Stimulated activated CD4-positive, alpha-beta T cell treated with anti-CD3 and anti-CD28 coated beads, Interleukin-12 subunit alpha, Interleukin-12 subunit beta, amount 100 ng/mL, for 48 hours (primary cell): ENCODE measurements at regions not wholly inside any gene's neighbourhood (a gene's known extent, or its start where the extent isn't known, plus 50 kb on each side); places are given as distances from the start of the nearest gene placed in this dataset.

Experiments used
- DNase-seq, 3 donors: peaks; one replicate each; pipeline ENCODE4 v3.0.0-alpha.2; 2020; ENCODE audit warnings: low read depth in 2 of 3, low spot score in 1 of 3

DNA sequence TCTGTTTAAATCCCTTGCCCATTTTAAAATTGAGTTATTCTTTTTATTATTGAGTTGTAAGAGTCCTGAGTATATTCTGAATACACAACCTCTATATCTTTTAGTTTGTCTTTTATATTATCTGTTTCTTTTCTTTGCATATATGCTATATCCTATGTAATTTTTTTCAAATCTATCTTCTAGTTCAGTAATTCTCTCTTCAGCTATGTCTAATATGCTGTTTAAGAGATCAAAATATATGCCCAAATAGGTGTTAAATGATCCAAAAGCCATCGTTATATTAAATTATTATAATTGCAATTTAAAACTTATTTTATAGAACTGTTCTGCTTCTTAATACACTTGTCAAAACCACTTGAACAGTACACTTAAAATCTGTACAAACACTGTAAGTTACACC, 107.4 kb upstream of the TSPAN5 start:
- DNase-seq: no peak

DNA sequence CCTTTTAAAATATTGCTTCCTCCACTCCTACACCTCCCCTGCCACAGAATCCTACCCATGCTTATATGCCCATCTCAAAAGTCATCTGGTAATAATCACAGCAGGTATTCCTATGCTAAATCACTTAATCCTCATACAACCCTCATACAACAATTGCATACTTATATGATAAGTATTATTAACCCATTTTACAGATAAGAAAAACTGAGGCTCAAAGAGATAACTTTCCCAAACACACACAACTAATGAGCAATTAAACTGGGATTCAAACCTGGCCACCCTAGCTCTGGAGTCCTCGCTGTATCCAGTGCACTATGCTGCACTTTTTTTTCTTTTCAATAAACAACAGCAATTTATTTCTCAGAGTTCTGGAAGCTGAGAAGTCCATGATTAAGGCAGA, 99.8 kb upstream of the TSPAN5 start:
- DNase-seq: no peak

DNA sequence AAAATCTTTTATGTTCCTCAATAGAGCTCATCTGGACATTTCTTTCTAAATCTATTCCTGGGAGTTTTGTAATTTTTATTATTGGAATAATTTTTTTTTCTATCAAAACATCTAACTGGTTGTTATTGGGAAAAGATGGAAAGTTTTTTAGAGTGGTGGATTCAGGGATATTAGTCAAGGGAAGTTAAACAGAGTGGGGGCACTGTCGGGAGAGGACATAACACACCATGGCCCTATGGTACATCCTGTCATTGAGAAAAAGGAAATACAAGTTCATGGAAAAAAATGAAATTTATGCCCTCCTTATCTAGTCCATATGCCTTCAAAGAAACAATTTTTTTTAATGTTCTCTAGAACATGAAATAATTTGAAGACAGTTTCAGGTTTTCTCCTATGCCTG, 96.3 kb upstream of the TSPAN5 start:
- DNase-seq: no peak

DNA sequence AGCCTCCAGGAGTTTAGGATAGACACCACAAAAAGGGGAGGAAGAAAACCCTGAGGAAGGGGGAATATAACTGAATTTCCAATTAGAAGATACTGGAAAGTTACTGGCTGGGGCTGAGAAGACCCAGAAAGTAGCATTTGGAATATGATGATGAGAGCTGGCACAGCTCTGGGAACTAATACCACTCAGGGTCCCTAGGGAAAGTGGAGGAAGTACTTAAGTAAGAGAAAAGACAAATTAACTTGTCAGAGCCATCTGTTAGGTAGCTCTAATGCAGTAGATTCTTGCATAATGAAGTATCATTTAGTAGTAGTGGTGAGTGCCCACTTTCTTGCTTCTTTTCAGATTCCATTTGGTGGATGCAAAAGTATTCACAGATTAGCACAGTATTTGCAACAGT, 90.8 kb upstream of the TSPAN5 start:
- no peak for DNase-seq

DNA sequence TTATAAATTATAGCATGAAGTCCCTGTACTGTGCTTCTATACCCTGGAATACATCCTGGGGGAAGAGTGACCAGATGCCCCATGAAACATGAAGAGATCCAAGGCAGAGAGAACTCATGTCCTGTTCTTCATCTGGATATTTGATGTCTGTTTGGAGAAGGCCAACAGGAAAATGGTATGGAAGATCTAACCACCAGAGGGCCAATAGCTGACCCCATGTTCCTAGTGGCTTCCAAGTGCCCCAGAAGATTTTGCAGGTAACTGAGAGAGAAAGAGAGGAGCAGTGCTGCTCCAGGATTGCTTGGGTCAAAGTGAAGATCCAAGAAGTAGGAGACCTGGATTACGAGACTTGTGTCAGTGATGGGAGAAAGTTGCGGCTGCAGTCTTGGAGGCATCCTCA, 90.2 kb upstream of the TSPAN5 start:
- no peak for DNase-seq

DNA sequence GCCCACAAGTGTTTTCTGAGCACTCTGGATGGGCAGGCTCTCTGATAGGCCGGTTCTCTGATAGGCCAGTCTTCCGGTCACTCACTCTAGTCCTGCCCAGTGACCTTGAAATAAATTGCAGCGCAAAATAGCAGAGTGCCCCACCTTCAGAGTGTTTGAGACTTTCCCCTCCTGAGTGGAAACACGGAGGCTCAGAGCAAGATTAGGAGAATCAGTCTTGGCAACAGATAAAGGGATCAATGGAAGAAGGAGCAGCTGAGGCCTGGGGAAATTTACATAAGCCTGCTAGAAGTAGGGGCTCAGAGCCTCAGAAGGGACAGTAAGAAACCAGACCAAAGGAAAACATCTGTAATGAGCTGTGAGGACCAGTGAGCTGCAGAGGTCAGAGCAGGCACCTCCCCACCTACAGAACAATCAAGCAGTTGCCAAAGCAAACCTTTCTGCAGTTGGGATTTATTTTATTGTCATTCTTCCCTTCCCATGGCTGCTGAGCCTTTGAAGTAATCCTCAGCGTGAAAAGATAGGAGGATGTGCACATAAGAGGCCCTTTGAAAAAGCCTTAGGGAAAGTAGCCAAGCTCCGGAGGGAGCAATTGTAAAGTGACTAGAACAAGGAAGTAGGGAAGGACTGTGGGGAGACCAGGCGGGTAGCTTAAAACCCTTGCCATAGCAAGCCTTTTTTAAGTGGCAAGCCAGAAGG, 89.1 kb upstream of the TSPAN5 start:
- no peak for DNase-seq

DNA sequence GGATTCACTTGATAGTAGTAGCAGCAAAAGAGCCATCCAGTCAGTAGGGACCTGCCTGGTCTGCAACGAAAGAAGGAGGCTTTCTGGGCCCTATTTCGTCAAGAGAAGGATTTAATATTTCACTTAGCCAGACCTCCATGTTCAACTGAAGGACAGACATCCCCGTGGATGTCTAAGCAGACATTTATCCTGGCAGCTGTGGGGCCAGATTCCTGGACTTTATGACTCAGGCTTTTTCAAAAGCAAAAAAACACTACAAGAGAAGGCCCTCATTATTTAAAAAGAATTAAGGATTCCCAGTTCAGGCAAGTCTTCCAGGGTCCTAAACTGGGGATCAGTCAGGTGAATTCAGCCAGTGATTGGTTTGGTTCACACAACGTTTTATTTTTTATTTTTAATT, 88.5 kb upstream of the TSPAN5 start:
- no peak for DNase-seq

DNA sequence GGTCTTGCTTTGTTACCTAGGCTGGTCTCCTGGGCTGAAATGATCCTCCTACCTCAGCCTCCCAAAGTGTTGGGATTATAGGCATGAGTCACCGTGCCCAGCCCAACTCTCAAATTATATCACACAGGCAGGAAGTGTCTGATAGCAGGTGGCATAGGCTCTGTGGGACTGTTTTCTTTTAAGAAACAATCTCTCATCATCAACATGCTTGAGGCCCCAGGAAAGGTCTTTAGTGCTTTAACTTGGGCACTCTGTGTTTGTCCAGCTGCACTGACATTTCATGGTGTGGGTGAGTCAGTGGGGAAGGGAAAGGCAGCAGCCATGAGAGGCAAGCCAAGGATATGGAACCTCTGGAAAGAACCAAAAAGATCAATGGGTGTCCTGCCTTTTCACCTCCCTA, 88.1 kb upstream of the TSPAN5 start:
- no peak for DNase-seq

DNA sequence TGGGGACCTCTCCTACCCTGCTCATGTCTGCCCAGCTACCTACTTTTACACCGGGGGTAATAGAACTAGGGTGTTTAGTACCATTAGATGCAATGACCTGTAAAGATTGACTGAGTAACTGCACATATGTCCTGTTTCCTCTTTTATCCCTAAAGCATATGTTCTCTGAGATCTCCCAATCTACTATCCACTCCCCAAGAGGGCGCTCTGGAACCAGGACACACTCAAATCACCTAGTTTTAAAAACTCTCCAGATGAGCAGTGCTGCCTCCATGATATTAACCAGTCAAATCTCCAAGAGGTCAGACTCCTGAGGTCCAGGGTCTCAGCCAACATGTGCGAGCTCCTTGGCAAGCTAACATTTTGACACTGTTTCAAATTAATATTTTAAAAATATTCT, 87.0 kb upstream of the TSPAN5 start:
- no peak for DNase-seq

DNA sequence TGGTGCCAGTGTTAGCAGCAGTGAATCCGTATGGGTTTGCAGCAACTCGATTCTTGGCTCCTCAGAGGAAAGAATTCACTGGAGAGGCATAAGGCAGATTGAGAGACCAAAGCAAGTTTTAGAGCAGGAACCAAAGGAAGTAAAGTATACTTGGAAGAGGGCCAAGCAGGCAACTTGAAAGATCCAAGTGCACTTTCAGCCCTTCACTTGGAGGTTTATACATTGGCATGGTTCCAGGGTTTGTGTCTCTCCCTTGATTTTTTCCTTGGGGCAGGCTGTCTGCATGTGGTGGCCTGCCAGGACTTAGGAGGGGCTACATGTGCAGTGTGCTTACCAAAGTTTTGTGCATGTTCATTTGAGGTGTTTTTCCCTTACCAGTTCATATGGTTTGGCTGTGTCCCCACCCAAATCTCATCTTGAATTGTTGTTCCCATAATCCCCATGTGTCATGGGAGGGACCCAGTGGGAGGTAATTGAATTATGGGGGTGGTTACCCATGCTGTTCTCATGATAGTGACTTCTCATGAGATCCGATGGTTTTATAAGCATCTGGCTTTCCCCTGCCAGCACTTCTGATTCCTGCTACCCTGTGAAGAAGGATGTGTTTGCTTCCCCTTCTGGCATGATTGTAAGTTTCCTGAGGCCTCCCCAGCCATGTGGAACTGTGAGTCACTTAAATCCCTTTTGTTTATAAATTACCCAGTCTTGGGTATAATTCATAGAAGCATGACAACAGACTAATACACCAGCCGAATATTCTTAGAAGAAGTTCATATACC, 86.2 kb upstream of the TSPAN5 start:
- no peak for DNase-seq

DNA sequence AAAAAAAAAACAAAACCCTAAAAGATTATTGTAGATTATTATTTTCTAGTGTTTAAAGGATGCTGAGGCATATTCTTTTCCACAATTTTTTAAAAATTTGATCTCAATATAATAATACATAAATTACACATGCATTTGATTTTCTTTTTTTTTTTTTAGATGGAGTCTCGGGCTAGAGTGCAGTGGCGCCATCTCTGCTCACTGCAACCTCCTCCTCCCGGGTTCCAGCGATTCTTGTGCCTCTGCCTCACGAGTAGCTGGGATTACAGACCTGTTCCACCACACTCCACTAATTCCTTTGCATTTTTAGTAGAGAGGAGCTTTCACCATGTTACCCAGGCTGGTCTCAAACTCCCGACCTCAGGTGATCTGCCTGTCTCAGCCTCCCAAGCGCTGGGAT, 83.5 kb upstream of the TSPAN5 start:
- DNase-seq: no peak

DNA sequence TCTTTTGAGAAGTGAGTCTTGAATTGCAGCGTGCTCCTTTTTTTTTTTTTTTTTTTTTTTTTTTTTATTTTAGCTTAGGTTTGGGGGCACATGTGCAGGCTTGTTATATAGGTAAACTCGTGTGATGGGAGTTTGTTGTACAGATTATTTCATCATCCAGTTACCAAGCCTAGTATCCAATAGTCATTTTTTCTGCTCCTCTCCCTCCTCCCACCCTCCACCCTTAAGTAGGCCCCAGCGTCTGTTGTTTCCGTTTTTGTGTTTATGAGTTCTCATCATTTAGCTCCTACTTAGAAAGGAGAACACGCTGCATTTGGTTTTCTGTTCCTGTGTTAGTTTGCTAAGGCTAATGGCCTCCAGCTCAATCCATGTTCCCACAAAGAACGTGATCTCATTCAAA, 81.3 kb upstream of the TSPAN5 start:
- DNase-seq: no peak

DNA sequence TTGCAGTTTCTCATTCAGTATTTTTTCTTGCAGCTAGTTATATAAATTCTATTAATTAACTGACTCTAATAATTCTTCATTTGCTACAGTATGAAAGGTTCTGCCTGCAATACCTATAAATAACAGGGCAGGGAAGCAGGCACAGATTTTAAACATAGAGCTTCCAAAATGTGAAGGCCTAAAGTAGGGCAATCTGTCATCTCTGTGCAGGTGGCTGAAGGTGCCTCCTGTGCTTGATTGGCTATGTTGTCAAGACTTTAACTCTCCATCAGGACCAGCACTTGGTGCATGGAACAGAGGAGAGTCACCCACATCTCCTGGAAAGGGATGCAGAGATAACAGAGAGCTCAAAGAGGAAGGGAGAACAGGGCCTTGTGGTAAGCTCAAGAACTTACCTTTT, 75.2 kb upstream of the TSPAN5 start:
- DNase-seq: no peak

DNA sequence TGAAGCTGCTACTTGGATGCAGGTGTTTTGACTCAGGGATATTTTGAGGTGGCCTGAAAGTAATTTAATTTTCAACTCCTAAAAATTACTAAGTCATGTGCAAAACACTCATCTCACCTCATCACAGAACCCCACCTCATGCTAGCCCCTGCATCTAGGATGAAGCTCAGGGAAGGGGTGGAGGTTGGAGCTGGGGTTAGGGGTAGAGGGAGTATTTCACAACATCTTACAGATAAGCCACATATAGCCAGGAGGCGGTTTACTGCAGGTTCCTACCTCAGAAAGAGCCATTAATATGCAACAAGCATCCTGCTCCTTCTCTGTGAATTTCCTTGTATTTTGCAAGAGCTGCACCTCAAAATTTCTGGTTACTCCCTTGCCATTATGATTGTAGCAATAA, 70.5 kb upstream of the TSPAN5 start:
- DNase-seq: no peak

DNA sequence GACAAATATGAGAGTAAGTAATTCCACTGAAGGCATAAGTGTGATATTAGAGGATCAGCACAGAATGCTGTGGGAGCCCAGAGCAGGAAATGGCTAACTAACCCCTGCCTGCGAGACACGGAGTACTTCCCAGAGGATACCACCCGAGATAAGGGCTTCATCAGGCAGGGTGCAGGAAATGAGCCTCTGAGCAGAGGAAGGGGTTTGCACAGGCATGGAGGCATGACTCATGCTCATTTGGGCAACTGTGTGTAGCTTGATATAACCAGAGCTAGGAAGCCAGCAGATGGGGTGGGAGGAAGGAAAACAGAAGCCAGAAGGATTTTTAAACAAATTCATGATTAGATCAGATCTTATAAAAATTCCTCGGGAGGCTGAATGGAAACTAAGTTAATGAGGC, 70.0 kb upstream of the TSPAN5 start:
- DNase-seq: no peak

DNA sequence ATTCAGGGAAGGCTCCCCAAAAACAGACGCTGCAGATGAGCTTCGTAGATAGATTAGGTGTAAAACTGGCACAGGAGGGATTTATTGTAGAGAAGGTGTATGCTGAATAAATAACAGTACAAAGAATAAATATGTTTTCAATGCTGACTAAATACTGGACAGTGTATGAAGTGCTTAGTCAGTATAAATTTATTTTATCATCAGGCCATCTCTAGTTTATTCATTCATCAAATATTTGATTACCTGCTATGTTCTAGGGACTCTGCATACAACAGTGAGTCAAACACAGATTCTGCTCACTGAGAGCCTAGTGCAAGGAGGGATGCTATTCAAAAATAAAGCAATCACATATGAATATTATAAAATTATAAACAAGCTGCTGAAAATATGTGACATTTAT, 63.6 kb upstream of the TSPAN5 start:
- no peak for DNase-seq

DNA sequence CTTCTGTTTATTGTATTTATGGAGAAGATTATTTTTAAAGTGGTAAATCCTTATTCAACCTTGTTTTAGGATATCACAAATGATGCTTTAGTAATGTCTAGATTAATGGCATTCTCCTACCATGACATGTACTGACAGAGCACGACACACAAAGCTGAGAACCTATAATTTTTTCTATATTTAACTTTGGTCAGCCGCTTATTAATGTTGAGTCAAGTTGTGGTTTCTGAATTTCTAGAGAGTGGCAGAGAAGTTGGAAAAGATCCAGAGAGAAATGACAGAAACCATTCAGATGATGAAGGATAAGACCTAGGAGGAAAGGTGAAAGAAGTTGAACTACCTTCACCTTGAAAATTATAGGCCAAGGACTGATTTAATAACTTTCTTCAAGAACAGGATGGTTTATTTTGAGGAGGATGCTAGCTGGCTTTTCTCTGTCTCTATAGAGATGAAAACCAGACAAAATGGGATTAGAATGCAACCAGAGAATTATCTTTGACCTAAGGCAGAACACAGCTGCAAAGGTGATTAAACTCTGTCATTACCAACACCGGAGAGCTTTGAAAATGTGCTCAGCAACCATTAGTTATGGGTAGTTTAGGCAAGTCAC, 62.6 kb upstream of the TSPAN5 start:
- DNase-seq: no peak

DNA sequence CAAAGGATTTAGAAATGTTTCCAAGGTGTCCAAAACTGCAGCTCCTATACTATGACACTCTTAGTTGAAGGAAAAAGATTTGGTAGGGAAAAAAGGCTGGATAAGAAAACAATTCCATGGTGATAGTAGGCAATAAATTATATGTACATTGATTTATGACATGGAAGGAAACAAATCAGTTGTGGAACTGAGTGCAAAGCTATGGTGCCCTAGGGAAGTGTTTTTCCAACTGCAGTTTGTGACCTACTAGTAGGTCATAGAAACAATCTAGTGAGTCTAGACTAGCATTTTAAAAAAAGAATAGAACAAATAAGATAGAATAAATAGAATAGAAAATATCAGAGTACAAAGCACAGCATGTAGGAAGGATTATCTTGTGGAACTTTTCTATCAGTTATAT, 58.4 kb upstream of the TSPAN5 start:
- DNase-seq: no peak

DNA sequence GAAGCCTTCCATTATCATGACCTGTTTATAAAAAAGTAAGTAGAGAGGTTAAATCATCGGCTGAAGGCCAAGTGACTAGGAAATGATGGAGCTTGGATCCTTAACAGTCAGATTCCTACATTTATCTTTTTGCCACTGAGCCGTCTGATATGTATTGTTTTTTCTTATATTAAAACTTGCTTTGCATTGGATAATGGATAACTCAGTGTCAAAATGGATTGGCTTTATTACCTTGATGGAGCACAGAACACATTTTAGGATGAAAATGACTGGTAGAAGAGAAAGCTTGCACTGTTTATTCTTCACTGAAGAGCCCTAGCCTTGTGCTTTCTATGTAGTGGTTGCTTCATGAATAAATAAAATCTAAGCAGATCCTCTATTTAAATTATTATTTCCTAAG, 54.2 kb upstream of the TSPAN5 start:
- no peak for DNase-seq

DNA sequence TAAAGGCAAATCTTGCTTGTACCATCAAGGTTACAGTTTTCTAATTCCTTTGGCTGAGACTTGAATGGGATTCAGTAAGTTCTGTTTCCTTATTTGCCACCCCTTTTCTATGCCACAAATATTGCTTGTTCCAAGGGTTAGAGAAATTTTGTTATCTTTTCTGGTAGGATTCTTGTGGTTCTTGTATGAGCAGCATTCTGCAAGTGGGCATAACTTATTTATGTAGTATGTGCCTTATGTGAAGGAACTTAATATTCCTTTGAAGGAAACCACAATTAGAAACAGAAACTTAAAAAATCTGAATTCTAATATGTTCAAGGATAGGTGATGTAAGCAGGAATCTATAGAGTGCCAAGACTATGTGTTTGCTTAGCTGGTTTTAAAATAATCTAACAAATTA, 53.1 kb upstream of the TSPAN5 start:
- no peak for DNase-seq

DNA sequence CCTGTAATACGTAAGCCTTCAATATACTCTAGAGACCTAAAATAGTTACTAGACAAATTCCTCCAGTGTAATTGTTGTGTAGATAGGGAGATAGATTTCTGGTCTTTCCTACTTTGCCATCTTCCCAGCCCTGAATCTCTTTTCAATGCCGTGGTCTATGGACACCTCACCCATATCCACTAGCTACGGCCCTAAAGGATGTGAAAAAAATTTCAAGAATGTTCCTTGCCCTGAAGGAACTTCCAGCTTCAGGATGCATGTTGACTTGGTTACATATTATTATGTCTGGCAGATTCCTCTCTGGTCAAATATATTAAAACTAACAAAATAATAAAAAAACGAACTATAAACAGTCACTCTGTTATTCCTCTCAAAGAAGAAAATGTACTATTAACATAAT, 52.4 kb upstream of the TSPAN5 start:
- no peak for DNase-seq
